DND-41 (cell line): ENCODE measurements at regions not wholly inside any gene's neighbourhood (a gene's known extent, or its start where the extent isn't known, plus 50 kb on each side); places are given as distances from the start of the nearest gene placed in this dataset.
A peak's percentile ranks its signal among the peaks of the same experiment; 100 is the strongest.

Experiments used
- ATAC-seq: fragments of 200-7000 bp; cut with Tn5 transposase; 3 replicates; pipeline ENCODE4 v1.9.1; 2021; ENCODE audit warnings: low read depth; ENCODE audit not compliant: insufficient read depth
- DNase-seq: peaks from one replicate; pipeline ENCODE4 v3.0.0-alpha.2; 2020
- H2AFZ ChIP-seq: 2 replicates; pipeline ENCODE4 v1.6.0; 2012; ENCODE audit warnings: low read depth, low read length
- H3K27ac ChIP-seq: 2 replicates; pipeline ENCODE4 v1.5.1; 2012; ENCODE audit warnings: low read length, inconsistent platforms
- H3K27me3 ChIP-seq: fragments of 200-600 bp; sonication (generic); 2 replicates; pipeline ENCODE4 v1.6.0; 2012; ENCODE audit warnings: low read length, mild to moderate bottlenecking, inconsistent platforms; ENCODE audit not compliant: insufficient read depth, poor library complexity
- H3K36me3 ChIP-seq: 2 replicates; pipeline ENCODE4 v1.5.1; 2012; ENCODE audit warnings: low read length, inconsistent platforms; ENCODE audit not compliant: insufficient read depth
- H3K4me1 ChIP-seq: 2 replicates; pipeline ENCODE4 v1.5.1; 2012; ENCODE audit warnings: mild to moderate bottlenecking, low read length; ENCODE audit not compliant: insufficient read depth
- H3K4me2 ChIP-seq: 2 replicates; pipeline ENCODE4 v1.6.0; 2012; ENCODE audit warnings: mild to moderate bottlenecking, moderate library complexity, low read length, inconsistent platforms; ENCODE audit not compliant: insufficient read depth
- H3K4me3 ChIP-seq, 2 experiments: fragments of 200-600 bp in 1 of 2; shearing (Covaris generic) in 1 of 2; 2 replicates each; pipeline ENCODE4 v1.5.1; 2012 to 2016; ENCODE audit warnings: inconsistent platforms in 2 of 2, low read length in 2 of 2, mild to moderate bottlenecking in 2 of 2, low read depth in 1 of 2, moderate library complexity in 1 of 2
- H3K79me2 ChIP-seq: 2 replicates; pipeline ENCODE4 v1.6.0; 2012; ENCODE audit warnings: low read length, inconsistent platforms; ENCODE audit not compliant: insufficient read depth
- H3K9ac ChIP-seq: 2 replicates; pipeline ENCODE4 v1.6.0; 2012; ENCODE audit warnings: low read depth, mild to moderate bottlenecking, inconsistent platforms, low read length, moderate library complexity
- H3K9me3 ChIP-seq: 2 replicates; pipeline ENCODE4 v1.5.1; 2012; ENCODE audit warnings: low read length, moderate library complexity, mild to moderate bottlenecking, inconsistent platforms; ENCODE audit not compliant: insufficient read depth, severe bottlenecking
- H4K20me1 ChIP-seq: 2 replicates; pipeline ENCODE4 v1.6.0; 2012; ENCODE audit warnings: low read length; ENCODE audit not compliant: insufficient read depth
- CTCF ChIP-seq: IDR thresholded peaks from 2 replicates; pipeline ENCODE4 v1.5.1; 2012; ENCODE audit warnings: borderline replicate concordance, low read length, moderate library complexity, mild to moderate bottlenecking; ENCODE audit not compliant: poor library complexity, severe bottlenecking; ENCODE audit errors: extremely low read depth
- EZH2 ChIP-seq: IDR thresholded peaks from 3 replicates; pipeline ENCODE4 v1.6.1; 2012; ENCODE audit warnings: borderline replicate concordance, low read depth, mild to moderate bottlenecking, moderate library complexity, low read length, inconsistent platforms; ENCODE audit not compliant: severe bottlenecking

GRCh38 chr4:41883988-41884734 is 51.1 kb upstream of the TMEM33 start:
- no peak for ATAC-seq

GRCh38 chr4:41882625-41883347 is 52.4 kb upstream of the TMEM33 start:
- Histone ChIP-seq H3K4me2 (no peak overlapping the region), H3K27me3 (no peaks in the 10 kb centered on the region), H3K4me3 (no peak overlapping the region), H2AFZ (no peak overlapping the region), H3K36me3 (no peaks in the 10 kb centered on the region), H3K4me1 (no peaks in the 10 kb centered on the region), H3K9ac (no peak overlapping the region), H3K27ac (no peak overlapping the region), H3K79me2 (no peaks in the 10 kb centered on the region), H3K9me3 (no peaks in the 10 kb centered on the region), H4K20me1 (no peaks in the 10 kb centered on the region)
- no peak for TF ChIP-seq EZH2
- TF ChIP-seq CTCF: peak; percentile 21
- ATAC-seq: no peak
- no peak for DNase-seq

More at GRCh38 chr4:41883988-41884734, 51.1 kb upstream of the TMEM33 start:
- H3K27me3 ChIP-seq: no peaks in the 10 kb centered on the region
- no peaks in the 10 kb centered on the region for H4K20me1 ChIP-seq
- no peaks in the 10 kb centered on the region for H3K9me3 ChIP-seq
- H3K4me2 ChIP-seq: no peak overlapping the region
- no peak overlapping the region for H2AFZ ChIP-seq
- DNase-seq: no peak
- no peaks in the 10 kb centered on the region for H3K79me2 ChIP-seq
- no peaks in the 10 kb centered on the region for H3K36me3 ChIP-seq
- H3K9ac ChIP-seq: no peak overlapping the region
- H3K4me1 ChIP-seq: no peaks in the 10 kb centered on the region
- TF ChIP-seq CTCF (no peak), EZH2 (no peak)
- H3K4me3 ChIP-seq: no peak overlapping the region
- H3K27ac ChIP-seq: no peak overlapping the region

- H3K4me3 ChIP-seq: no peak overlapping the region
- no peaks in the 10 kb centered on the region for H3K36me3 ChIP-seq
- no peak for ATAC-seq
- H3K9ac ChIP-seq: no peak overlapping the region
- DNase-seq: no peak
- no peaks in the 10 kb centered on the region for H3K9me3 ChIP-seq
- no peaks in the 10 kb centered on the region for H3K4me1 ChIP-seq
- no peaks in the 10 kb centered on the region for H3K79me2 ChIP-seq
- H2AFZ ChIP-seq: no peak overlapping the region
- TF ChIP-seq CTCF: no peak
- no peak for TF ChIP-seq EZH2
- no peaks in the 10 kb centered on the region for H3K27me3 ChIP-seq
- no peaks in the 10 kb centered on the region for H4K20me1 ChIP-seq
- no peak overlapping the region for H3K4me2 ChIP-seq
- no peak overlapping the region for H3K27ac ChIP-seq
Measured at GRCh38 chr4:41881981-41882624, 53.1 kb upstream of the TMEM33 start.
